CD4-positive, alpha-beta T cell treated with Interferon gamma for 1 hour (primary cell): ENCODE measurements at regions not wholly inside any gene's neighbourhood (a gene's known extent, or its start where the extent isn't known, plus 50 kb on each side); places are given as distances from the start of the nearest gene placed in this dataset.

Experiments
- DNase-seq: peaks from one replicate; pipeline ENCODE4 v3.0.0-alpha.2; 2020

DNA sequence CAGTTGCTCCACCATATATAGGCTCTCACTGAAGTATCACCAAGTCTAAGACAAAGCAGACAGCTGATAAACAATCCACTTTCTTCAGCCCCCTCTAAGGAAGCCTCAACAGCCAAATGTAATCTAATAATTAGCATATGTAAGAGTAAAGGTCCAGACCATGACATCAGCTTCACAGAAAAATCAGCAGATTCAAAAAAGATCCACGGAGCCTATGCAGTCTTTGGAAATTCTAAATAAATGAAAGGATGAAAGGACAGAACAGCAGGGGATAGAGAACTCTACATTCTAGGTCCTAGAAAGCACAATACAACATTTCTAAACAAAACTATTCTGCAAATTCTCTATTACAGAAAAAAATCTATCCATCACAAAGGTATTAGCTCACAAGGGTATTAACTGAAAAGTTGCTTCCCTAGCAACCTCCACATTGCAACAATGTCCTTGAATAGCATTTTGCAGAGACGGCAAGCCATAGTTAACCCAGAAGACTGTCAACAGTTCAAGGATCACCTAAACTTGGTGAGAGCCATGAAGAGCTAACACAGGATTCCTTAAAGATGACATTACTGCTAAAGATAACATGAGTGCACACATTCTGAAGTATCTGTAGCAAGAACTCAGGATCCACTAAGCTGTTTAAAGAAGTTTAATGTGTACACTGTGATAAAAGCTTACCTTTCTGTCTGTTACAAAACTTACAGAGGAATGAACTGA, 74.3 kb downstream of the SIPA1L2 start:
- no peak for DNase-seq

DNA sequence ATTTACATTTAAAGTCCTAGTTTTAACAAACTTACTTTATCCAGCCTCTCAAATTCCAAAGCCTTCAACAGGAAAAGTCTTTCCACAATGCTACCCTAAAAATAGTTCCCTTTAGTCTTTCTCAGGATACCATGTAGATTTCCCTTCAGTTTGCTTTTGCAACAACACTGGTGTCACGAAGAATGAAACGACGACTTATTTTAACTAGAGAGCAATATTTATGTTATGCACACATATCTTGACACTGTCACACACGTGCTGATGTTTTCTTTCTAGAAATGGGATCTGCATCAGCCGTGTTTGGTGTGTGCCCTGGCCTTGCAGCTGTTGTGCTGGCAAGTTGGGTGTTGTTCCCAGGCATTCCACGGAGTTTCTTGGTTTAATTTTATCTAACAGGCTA, 75.5 kb downstream of the SIPA1L2 start:
- DNase-seq: no peak

DNA sequence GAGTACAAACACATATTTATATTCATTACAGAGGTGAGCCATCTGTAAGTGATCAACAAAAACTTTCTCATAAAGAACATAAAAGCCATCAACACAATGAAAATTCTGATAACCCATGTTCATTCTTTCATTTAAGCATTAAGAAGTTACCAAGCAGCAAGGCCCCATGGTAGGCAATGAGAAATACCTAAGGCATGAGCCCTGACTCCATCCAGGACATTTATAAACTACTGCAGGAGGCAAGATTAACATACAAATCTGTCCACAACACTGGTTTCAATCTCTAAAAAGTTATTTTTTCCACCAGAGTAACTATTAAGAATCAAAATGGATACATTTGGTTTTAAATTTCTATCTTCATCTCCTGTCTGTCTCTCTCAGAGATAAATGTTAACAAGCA, 76.1 kb downstream of the SIPA1L2 start:
- no peak for DNase-seq

- DNase-seq: no peak
Observed at GRCh38 chr1:232553050-232553754, 76.7 kb downstream of the SIPA1L2 start.

GRCh38 chr1:232551386-232551785, 78.5 kb downstream of the SIPA1L2 start:
- no peak for DNase-seq

DNA sequence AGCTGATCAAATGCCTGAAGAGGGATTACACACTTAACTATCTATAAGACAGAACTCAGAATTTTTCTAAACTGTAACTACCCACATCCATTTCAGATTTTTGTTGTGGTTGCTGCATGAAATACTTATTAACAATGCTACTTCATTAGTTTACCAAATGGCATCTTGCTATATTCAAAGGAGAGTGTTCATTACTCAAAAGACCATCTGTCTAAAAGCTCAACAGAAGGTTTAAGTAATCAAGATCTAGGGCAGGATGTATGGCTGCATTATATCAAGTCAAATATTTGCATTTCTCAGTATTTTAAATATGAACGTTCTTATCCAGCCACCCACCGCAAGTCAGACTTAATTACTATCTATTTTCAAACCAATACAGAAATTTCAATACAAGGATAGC, 79.9 kb downstream of the SIPA1L2 start:
- DNase-seq: no peak

GRCh38 chr1:232548691-232549090, 81.2 kb downstream of the SIPA1L2 start:
- DNase-seq: no peak

DNA sequence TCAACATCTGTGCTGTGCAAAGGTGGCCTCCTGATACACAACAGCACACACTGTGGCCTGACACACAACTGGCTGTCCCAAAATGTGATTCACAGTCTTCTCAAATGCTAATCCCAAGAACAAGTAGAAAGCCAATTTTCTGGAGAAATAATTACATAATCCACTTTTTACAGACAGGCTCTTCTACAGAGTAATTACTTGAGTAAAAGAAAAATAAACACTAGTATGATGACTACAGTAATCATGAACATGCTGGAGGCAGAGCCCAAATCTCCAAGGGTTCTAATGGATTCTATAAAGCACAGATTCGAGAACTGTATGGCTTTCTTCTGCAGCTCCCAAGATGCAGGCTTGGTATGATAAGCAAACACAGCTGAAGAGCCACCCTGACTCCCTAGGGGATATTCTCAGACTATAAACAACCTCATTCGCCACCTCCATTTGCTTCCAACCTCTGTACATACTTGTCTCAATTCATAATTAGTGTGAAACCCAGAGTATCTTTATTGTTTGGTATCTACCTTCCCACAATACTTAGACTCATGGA, 81.9 kb downstream of the SIPA1L2 start:
- DNase-seq: no peak

DNA sequence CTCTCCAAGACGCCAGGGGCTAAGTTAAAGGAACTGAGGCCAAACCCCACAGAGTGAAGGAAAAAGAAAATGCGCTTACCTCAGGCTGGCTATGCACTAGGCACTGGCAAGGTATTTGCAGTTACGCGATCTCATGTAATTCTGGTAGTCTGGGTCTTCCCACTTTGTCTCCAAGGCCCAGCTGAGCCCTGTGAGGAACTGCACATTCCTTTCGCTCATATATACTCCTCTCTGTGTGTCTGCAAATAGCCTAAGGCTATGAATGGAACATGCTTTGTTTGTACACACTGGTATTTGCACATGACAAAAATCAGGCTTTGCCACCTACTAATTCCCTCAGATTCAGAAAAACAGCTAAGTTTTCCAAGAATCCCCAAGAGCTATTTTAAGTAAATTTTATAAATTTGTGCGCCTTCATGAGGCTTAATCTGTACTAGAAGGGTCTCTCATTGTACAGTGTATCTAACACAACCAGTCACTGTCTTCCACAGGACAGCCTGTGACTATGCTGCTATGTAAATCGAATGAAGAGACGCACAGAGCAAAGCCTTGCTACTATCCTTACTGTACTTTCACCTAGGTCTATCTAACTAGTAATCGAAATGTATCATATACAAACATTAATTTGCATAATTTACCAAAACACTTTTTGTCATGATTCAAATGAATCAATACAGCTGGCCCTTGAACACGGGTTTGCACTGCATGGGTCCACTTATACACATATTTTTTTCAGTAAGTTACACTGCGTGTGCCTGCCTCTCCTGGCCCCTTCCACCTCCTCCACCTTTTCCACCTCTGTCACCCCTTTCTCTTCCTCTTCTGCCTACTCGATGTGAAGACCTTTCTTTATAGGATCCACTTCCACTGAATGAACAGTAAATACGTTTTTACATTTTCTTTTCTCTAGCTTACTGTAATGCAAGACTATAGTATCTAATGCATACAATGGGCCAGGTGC, 87.0 kb downstream of the SIPA1L2 start:
- DNase-seq: no peak

DNA sequence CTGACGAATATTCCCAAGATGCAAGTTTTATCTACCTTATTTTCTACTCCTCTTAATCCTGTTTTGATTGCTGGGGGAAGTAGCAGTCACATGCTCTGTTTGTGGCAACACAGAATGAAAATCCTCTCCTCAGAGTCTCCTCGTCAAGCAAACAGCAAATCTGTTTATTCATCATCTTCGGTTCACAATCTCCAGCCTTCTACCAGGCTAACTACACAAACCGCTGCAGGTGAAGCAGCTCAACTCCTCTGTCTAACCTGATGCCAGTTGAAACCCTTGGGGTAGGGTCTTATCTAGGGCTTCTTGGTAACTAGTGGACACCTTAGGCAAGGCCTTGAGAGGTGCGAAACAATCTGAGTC, 91.0 kb downstream of the SIPA1L2 start:
- no peak for DNase-seq

DNA sequence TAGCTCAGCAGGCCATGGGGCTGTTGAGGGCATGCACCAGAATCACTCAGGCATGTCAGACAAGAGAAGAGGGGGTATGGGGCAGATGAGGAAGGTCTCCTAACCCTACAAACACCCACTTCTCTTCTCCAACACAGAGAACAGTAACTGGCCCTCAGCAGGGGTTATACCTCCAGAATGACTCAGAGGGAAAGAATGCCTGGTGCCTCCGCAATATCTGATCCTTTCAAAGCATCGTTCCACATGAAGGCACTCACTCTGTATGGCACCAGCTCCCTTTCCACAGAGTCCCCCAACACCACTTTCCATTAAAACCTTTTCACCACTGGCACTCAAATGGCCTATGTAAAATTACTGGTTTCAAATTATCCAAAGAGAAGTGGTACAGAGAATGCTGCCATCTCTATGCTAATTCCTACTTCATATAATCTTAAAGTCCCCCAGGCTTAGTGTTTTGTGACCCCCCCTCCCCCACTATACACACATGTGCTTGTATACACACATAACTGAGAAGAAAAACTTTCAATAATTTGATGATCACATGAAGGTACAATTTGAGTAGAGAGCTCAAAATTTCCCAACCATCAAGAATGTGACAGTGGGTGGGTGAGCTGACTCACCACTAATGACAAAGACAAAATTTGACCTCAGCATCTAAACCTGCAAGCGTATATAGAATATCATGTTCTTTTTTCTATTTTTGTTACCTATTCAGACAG, 91.5 kb downstream of the SIPA1L2 start:
- DNase-seq: no peak

- DNase-seq: no peak
Observed at GRCh38 chr1:232534552-232535517, 95.1 kb downstream of the SIPA1L2 start.

GRCh38 chr1:232533328-232533727, 96.6 kb downstream of the SIPA1L2 start:
- DNase-seq: no peak

DNA sequence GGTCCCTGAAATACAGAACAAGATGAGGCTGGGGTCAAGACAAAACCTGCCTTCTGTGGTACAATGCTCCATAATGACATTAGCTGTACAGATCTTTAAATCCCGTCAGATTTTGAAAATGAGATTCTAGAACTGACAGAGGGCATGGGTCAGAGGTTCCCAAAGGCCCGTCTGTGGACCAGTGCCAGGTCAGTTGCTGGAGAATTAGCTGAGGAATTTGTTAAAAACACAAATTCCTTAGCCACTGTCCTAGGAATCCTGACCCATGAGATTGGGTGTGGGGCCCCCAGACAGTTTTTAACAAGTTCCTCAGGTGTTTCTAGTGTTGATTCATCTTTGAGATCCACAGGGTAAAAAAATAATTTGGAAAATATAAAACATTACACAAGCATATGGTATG, 97.0 kb downstream of the SIPA1L2 start:
- no peak for DNase-seq

DNA sequence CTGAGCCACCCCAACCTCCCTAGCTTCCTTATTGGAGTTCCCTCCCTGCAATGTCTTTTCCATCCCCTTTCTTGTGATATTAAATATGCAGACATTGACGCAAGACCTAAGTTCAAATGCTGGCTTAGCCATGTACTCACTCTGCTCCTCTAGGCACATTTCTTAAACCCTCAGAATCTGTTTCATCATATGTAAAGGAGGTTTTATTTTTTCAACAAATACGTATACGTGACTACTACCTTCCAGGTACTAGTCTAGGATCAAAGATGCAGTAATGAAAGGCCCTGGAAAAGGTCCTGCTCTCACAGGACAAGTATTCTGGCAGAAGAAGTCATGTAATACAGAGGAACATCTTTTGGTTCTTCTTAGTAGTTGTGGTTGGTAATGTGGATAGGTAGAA, 98.6 kb downstream of the SIPA1L2 start:
- DNase-seq: no peak

- DNase-seq: no peak
Observed at GRCh38 chr1:232529747-232530146, 100.2 kb downstream of the SIPA1L2 start.

DNA sequence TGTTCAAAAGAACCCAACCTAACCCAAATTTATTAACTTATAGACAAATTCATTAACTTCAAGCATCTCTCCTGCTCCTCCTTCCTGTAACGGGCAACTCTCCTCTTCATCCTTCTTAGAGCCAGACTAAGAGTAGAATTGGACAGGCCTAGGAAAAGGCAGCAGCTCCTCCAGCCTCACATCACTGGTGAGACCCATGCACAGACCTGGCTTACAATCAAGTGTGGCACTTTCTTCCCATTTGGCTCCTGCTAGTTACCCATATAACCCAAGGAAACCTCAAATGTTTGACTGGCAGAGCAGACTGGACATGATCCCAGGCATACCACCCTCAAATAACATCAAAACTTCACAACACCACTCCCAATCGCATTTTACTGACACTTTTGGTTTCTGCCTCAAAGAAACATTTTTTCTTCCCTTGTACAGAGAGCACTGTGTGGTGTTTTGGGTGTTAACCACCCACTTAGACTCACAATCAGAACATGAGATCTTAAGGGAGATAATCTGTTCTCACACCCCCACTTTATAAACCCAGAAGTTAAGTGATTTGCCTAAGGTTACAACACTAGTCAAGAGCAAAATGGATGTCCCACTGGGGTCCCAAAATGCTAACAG, 101.4 kb downstream of the SIPA1L2 start:
- no peak for DNase-seq

GRCh38 chr1:232524056-232524455, 105.9 kb downstream of the SIPA1L2 start:
- DNase-seq: no peak

DNA sequence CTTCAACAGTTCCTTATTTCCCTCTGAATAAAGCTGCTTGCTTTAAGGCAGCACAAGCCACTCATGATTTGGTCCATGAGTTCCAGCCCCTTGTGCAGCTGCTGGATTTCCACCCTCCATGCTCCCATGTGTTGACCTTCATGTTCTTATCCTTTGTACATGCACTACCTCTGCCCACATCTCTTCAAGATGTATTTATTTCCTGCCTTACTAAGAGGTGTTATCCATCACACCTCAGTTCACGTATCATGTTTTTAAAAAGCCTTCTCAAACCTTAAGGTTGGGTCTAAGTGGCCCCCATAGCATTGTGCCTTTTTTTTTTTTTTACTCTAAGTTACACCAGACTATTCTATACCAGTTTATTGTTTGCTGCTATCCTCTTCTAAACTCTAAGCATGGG, 107.7 kb downstream of the SIPA1L2 start:
- no peak for DNase-seq

DNA sequence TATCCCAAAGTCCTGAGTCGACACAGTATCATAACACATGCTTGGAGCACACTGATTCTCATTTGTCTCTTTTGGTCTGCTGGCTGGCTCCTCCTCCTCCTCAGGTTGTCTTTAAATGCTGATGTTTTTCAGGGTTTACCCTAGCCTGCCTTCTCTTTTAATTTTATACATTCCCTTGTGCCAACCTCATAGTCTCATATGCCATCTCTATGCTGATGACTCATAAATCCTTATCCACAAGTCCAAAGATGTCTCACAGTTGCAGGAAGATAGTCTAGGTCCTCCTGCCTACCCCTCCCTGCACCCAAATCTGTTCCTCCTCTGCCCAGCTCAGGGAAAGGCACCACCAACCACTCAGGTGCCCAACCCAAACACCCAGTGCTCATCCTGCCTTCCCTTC, 108.3 kb downstream of the SIPA1L2 start:
- no peak for DNase-seq

DNA sequence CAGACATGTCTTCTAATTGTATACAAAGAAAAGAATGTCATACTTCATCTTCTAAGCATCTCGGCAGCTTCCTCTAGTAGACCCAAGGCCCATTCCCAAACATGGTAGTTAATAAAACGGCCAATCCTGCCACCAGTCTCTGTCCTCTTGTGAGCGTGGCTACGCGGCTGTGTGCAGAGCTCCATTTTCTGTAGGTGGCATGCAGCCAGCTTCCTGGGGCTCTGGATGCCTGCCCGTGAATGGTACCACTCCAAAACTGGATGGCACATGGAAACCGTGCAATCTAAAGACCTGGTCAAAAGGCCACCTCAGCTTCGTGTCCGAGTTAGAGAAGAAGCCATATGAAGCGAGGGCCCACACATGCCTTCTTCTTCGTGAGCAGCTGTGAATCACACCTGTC, 110.7 kb downstream of the SIPA1L2 start:
- no peak for DNase-seq
